H9 (cell line): ENCODE measurements at regions not wholly inside any gene's neighbourhood (a gene's known extent, or its start where the extent isn't known, plus 50 kb on each side); places are given as distances from the start of the nearest gene placed in this dataset.

Source experiments
- DNase-seq: peaks from one replicate; pipeline ENCODE4 v3.0.0-alpha.2; 2017
- H2AFZ ChIP-seq: one replicate; pipeline ENCODE4 v1.6.1; 2013; ENCODE audit warnings: mild to moderate bottlenecking, low read length, control low read depth, moderate library complexity
- H2AK5ac ChIP-seq: 2 replicates; pipeline ENCODE4 v1.6.1; 2013; ENCODE audit warnings: low read length, control low read depth, mixed read lengths; ENCODE audit not compliant: insufficient read length
- H2BK120ac ChIP-seq: one replicate; pipeline ENCODE4 v1.6.1; 2013; ENCODE audit warnings: low read depth, mild to moderate bottlenecking, low read length, control low read depth, inconsistent platforms; ENCODE audit not compliant: poor library complexity, severe bottlenecking
- H2BK12ac ChIP-seq: 2 replicates; pipeline ENCODE4 v1.6.1; 2013; ENCODE audit warnings: low read length, control low read depth, mixed read lengths, low read depth; ENCODE audit not compliant: insufficient read length
- H2BK15ac ChIP-seq: 2 replicates; pipeline ENCODE4 v1.6.1; 2013; ENCODE audit warnings: low read depth, low read length, control low read depth
- H2BK20ac ChIP-seq: one replicate; pipeline ENCODE4 v1.6.1; 2013; ENCODE audit warnings: low read depth, mild to moderate bottlenecking, low read length, control low read depth, inconsistent platforms; ENCODE audit not compliant: poor library complexity, severe bottlenecking
- H2BK5ac ChIP-seq: 2 replicates; pipeline ENCODE4 v1.6.1; 2013; ENCODE audit warnings: low read length, control low read depth, mixed read lengths; ENCODE audit not compliant: insufficient read length
- H3K14ac ChIP-seq: 2 replicates; pipeline ENCODE4 v1.6.1; 2013; ENCODE audit warnings: low read length, control low read depth; ENCODE audit not compliant: insufficient read depth
- H3K18ac ChIP-seq: 2 replicates; pipeline ENCODE4 v1.6.1; 2013; ENCODE audit warnings: low read depth, mild to moderate bottlenecking, mixed read lengths, low read length, control low read depth; ENCODE audit not compliant: insufficient read length
- H3K23ac ChIP-seq: 2 replicates; pipeline ENCODE4 v1.6.1; 2013; ENCODE audit warnings: low read length, control low read depth, mixed read lengths, low read depth; ENCODE audit not compliant: insufficient read length
- H3K23me2 ChIP-seq: 2 replicates; pipeline ENCODE4 v1.6.1; 2013; ENCODE audit warnings: low read depth, mild to moderate bottlenecking, mixed read lengths, low read length, control low read depth; ENCODE audit not compliant: insufficient read length, poor library complexity, severe bottlenecking
- H3K27ac ChIP-seq: 2 replicates; pipeline ENCODE4 v1.5.1; 2013; ENCODE audit warnings: low read length, control low read depth, mixed read lengths, low read depth; ENCODE audit not compliant: insufficient read length
- H3K27me3 ChIP-seq: 2 replicates; pipeline ENCODE4 v1.6.1; 2013; ENCODE audit warnings: low read length, control low read depth, inconsistent platforms; ENCODE audit not compliant: insufficient read depth
- H3K4ac ChIP-seq: 2 replicates; pipeline ENCODE4 v1.6.1; 2013; ENCODE audit warnings: low read depth, mild to moderate bottlenecking, control low read depth, inconsistent platforms, low read length, moderate library complexity
- H3K4me1 ChIP-seq: 2 replicates; pipeline ENCODE4 v1.6.1; 2013; ENCODE audit warnings: low read length, control low read depth, inconsistent platforms; ENCODE audit not compliant: insufficient read depth
- H3K4me2 ChIP-seq: 2 replicates; pipeline ENCODE4 v1.6.1; 2013; ENCODE audit warnings: low read length, control low read depth, mixed read lengths; ENCODE audit not compliant: insufficient read length, insufficient read depth
- H3K56ac ChIP-seq: 2 replicates; pipeline ENCODE4 v1.6.1; 2013; ENCODE audit warnings: low read depth, mild to moderate bottlenecking, mixed read lengths, low read length, control low read depth; ENCODE audit not compliant: insufficient read length
- H3K79me1 ChIP-seq: 2 replicates; pipeline ENCODE4 v1.6.1; 2013; ENCODE audit warnings: low read depth, mild to moderate bottlenecking, moderate library complexity, low read length, control low read depth, inconsistent platforms; ENCODE audit not compliant: insufficient read depth, poor library complexity, severe bottlenecking
- H3K79me2 ChIP-seq: 2 replicates; pipeline ENCODE4 v1.6.1; 2013; ENCODE audit warnings: low read length, control low read depth, inconsistent platforms; ENCODE audit not compliant: insufficient read depth
- H3K9ac ChIP-seq: 2 replicates; pipeline ENCODE4 v1.6.1; 2013; ENCODE audit warnings: low read length, control low read depth, mixed read lengths; ENCODE audit not compliant: insufficient read length; ENCODE audit errors: extremely low read depth
- H3K9me3 ChIP-seq: one replicate; pipeline ENCODE4 v1.6.1; 2013; ENCODE audit warnings: low read depth, low read length, inconsistent platforms; ENCODE audit not compliant: control insufficient read depth
- H3T11ph ChIP-seq: one replicate; pipeline ENCODE4 v1.6.1; 2013; ENCODE audit warnings: mild to moderate bottlenecking, low read length, control low read depth, inconsistent platforms
- H4K20me1 ChIP-seq: one replicate; pipeline ENCODE4 v1.6.1; 2013; ENCODE audit not compliant: control insufficient read depth, insufficient read length, insufficient read depth
- H4K5ac ChIP-seq: 2 replicates; pipeline ENCODE4 v1.6.1; 2013; ENCODE audit warnings: low read depth, mild to moderate bottlenecking, mixed read lengths, low read length, control low read depth; ENCODE audit not compliant: insufficient read length
- H4K8ac ChIP-seq: replicated peaks from 2 replicates; pipeline ENCODE4 v1.6.1; 2013; ENCODE audit warnings: low read length, control low read depth, mixed read lengths, low read depth; ENCODE audit not compliant: insufficient read length
- H4K91ac ChIP-seq: 2 replicates; pipeline ENCODE4 v1.6.1; 2013; ENCODE audit warnings: low read depth, mild to moderate bottlenecking, moderate library complexity, mixed read lengths, low read length, control low read depth; ENCODE audit not compliant: insufficient read length
- H3K27ac Mint-ChIP-seq, 3 experiments: 2 replicates in 2 of 3; 3 replicates in 1 of 3; pipeline ENCODE4 v1.8.0; 2020 to 2021; ENCODE audit warnings: mixed read lengths in 3 of 3, mild to moderate bottlenecking in 1 of 3, moderate library complexity in 1 of 3
- H3K27me3 Mint-ChIP-seq: 2 replicates; pipeline ENCODE4 v1.8.0; 2021; ENCODE audit warnings: low read depth, mild to moderate bottlenecking, moderate library complexity, mixed read lengths
- H3K36me3 Mint-ChIP-seq, 3 experiments: 2 replicates in 2 of 3; 3 replicates in 1 of 3; pipeline ENCODE4 v1.8.0; 2020 to 2021; ENCODE audit warnings: low read depth in 3 of 3, mixed read lengths in 3 of 3; ENCODE audit not compliant: insufficient read depth in 1 of 3
- H3K4me1 Mint-ChIP-seq, 2 experiments: 2 replicates each; pipeline ENCODE4 v1.8.0; 2020; ENCODE audit warnings: mixed read lengths in 2 of 2
- H3K4me3 Mint-ChIP-seq, 2 experiments: 2 replicates in 1 of 2; 3 replicates in 1 of 2; pipeline ENCODE4 v1.8.0; 2020 to 2021; ENCODE audit warnings: mild to moderate bottlenecking in 2 of 2, mixed read lengths in 2 of 2, moderate library complexity in 1 of 2
- H3K9me3 Mint-ChIP-seq, 2 experiments: 2 replicates in 1 of 2; 3 replicates in 1 of 2; pipeline ENCODE4 v1.8.0; 2020; ENCODE audit warnings: mild to moderate bottlenecking in 2 of 2, mixed read lengths in 2 of 2, moderate library complexity in 1 of 2
- WGBS: extraction: QIAGEN DNeasy Blood & Tissue Kit; methylation state at CpG from one replicate; pipeline ENCODE4 v1.1.7; 2013; ENCODE audit warnings: missing lambda C conversion rate, low lambda C conversion rate, mixed read lengths; ENCODE audit not compliant: insufficient read length; ENCODE audit errors: extremely low coverage; 5-methylcytosine and 5-hydroxymethylcytosine counted together
- TF ChIP-seq, protein P1 (sequence below): fragments of 200-600 bp; sonication (generic); conservative IDR thresholded peaks from 3 replicates; pipeline ENCODE4 v1.8.0; 2021; ENCODE audit warnings: antibody characterized with exemption, mild to moderate bottlenecking

DNA sequence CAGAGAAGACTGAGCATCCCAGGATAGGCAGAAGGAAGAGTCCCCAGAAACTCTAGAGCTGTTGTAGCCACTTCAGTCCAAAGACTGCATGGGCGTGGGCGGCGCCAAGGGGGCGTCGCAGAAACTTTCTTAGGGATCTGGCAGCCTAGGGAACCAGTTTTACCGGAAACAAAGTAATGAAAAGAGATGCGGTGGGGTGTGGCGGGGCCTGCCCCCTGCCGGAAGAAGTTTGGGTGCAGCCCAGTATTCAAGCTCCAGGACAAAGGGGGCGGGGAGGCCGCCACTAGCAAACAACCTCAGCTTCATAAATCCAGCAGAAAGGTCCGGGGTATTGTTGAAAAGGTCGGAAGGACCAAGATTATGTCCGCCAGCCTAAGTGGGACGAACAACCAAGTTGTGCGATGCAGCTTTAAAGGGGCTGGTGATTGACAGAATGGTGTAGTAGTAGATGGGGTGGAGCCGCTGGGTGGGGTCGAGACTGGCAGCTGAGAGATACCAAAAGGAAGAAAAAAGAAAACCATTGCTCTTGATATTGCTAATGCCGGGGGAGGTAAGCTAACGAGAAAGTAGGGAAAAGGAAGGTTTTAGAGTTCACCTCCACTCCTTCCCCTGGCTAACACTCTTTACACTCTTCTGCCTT is 190.5 kb downstream of the RRAGB start:
- H4K20me1 ChIP-seq = no peaks in the 10 kb centered on the region
- no peak overlapping the region for H3K56ac ChIP-seq
- H2BK5ac ChIP-seq = no peak overlapping the region
- no peak overlapping the region for H2BK20ac ChIP-seq
- H3K9me3 ChIP-seq = peaks cover 43% of the 10 kb centered on the region
- no CpG with 5 or more reads among the region's 20 CpGs for WGBS
- H3T11ph ChIP-seq = no peak overlapping the region
- H3K27ac ChIP-seq = no peak overlapping the region
- peak overlapping the region; percentile 61; the same call in 1 of the 2 replicates for H3K14ac ChIP-seq
- peak overlapping the region; percentile 82 for H3K4me2 ChIP-seq
- DNase-seq = peak; percentile 83
- peaks cover 64% of the 10 kb centered on the region in 2 experiments for H3K9me3 Mint-ChIP-seq
- H3K4ac ChIP-seq = no peak overlapping the region
- no peak overlapping the region for H4K5ac ChIP-seq
- no peak overlapping the region for H2BK120ac ChIP-seq
- no peaks in the 10 kb centered on the region for H3K79me2 ChIP-seq
- no peaks in the 10 kb centered on the region for H3K27me3 ChIP-seq
- H3K27ac Mint-ChIP-seq = peak overlapping the region; percentile 63 to 95 (median 76)
- no peak overlapping the region for H4K91ac ChIP-seq
- H3K23me2 ChIP-seq = no peaks in the 10 kb centered on the region
- no peaks in the 10 kb centered on the region for H3K79me1 ChIP-seq
- no peak overlapping the region for H2BK12ac ChIP-seq
- H3K9ac ChIP-seq = peak overlapping the region; percentile 61
- no peak overlapping the region for H2BK15ac ChIP-seq
- no peak overlapping the region for H3K23ac ChIP-seq
- H2AFZ ChIP-seq = no peak overlapping the region
- H3K36me3 Mint-ChIP-seq = peaks cover 0 to 4% (median under 1%) of the 10 kb centered on the region in 3 experiments; a peak in 4 of 7 replicates
- peaks cover 2% of the 10 kb centered on the region; the same call in 1 of the 2 replicates for H3K4me1 ChIP-seq
- peak overlapping the region; percentile 78 to 91 for H3K4me3 Mint-ChIP-seq
- TF ChIP-seq, protein P1, sequence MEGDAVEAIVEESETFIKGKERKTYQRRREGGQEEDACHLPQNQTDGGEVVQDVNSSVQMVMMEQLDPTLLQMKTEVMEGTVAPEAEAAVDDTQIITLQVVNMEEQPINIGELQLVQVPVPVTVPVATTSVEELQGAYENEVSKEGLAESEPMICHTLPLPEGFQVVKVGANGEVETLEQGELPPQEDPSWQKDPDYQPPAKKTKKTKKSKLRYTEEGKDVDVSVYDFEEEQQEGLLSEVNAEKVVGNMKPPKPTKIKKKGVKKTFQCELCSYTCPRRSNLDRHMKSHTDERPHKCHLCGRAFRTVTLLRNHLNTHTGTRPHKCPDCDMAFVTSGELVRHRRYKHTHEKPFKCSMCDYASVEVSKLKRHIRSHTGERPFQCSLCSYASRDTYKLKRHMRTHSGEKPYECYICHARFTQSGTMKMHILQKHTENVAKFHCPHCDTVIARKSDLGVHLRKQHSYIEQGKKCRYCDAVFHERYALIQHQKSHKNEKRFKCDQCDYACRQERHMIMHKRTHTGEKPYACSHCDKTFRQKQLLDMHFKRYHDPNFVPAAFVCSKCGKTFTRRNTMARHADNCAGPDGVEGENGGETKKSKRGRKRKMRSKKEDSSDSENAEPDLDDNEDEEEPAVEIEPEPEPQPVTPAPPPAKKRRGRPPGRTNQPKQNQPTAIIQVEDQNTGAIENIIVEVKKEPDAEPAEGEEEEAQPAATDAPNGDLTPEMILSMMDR = peak; percentile 72
- peaks cover 23 to 25% of the 10 kb centered on the region in 2 experiments for H3K4me1 Mint-ChIP-seq
- H3K27me3 Mint-ChIP-seq = no peaks in the 10 kb centered on the region; the same call in 1 of the 2 replicates
- H2AK5ac ChIP-seq = no peak overlapping the region
- no peak overlapping the region for H3K18ac ChIP-seq
- no peak overlapping the region for H4K8ac ChIP-seq
